Globus pallidus (tissue), 1 donor: ENCODE measurements at regions not wholly inside any gene's neighbourhood (a gene's known extent, or its start where the extent isn't known, plus 50 kb on each side); places are given as distances from the start of the nearest gene placed in this dataset.

Experiments used
- DNase-seq: peaks from one replicate; pipeline ENCODE4 v3.0.0-alpha.2; 2015; ENCODE audit warnings: low spot score

DNA sequence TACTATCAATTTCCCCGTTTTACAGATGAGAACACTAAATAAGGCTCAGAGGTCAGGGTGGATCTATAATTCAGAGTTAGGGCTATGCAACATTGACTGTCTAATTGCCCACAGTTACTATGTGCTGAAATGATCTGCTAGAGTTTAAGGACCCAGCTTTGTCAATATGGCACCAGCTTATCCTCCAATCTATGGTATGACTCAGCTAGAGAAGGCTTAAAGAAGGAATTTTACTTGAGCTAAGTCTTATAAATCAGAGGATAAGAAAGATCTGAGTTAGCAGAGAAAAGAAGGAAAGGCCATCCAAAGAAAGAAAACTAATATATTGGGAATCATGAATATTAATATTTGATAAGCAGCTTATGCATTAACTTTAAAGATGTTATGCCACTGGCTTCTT, 78.1 kb downstream of the ASB9 start:
- DNase-seq, result no peak

DNA sequence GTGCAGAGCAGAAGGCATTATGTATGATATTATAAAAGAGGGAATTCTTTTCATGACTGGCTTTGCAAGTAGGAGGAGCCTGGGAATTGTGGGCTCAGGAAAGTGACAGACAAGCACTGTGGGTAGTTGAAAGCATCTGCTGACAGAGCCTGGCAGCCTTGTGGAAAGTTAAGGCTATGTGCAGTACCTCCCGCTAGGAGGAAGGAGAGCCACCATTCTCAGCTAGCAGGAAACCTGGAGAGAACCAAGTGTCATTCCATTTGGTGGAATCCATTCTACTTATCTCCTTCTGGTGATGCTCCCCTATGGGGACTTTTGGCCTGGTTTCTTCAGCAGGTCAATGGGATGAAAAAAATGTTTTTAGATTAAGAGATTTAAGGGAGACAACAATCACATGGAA, 81.8 kb downstream of the ASB9 start:
- DNase-seq, result no peak

- no peak for DNase-seq
Measured at GRCh38 chrX:15177316-15177715, 92.6 kb downstream of the ASB9 start.

DNA sequence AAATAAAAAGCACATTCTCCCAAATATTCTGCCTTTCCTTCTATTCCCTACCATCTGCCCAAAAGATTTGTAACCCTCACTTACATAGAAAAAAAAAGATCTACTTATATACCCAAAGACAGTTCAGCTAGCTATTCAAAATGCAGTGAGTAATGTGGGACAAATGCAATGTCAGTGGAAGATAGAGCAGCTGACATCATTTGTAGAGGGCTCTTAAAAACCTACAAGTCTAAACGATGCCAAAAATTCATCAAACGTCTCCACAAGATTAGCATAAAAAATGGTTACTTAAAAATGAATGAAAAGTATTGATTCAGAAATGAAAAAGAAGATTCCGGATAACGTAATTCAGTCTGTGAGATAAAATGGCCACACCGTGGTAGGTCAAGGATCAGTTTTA, 96.5 kb downstream of the ASB9 start:
- no peak for DNase-seq

DNA sequence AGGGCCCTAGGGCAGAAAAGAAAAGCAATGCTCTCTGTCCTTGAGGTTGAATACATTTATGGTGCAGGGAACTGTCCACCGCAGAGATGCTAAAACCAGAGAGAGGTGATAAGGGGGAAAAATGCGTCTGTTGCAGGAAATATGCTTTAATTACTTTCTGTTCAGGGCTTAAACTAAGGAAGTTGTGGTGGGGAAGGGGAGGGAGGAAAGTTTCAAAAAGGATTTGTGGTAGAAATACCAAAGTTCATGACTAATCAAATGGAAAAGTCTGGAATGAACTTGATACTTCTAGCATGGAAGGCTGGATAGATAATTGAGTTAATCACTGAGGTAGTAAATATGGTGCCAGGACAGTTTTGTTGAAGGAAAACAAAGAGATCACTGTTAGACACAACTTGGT, 99.0 kb downstream of the ASB9 start:
- DNase-seq, result no peak

- DNase-seq, result no peak
Measured at GRCh38 chrX:15167826-15168225, 102.1 kb downstream of the ASB9 start.

DNA sequence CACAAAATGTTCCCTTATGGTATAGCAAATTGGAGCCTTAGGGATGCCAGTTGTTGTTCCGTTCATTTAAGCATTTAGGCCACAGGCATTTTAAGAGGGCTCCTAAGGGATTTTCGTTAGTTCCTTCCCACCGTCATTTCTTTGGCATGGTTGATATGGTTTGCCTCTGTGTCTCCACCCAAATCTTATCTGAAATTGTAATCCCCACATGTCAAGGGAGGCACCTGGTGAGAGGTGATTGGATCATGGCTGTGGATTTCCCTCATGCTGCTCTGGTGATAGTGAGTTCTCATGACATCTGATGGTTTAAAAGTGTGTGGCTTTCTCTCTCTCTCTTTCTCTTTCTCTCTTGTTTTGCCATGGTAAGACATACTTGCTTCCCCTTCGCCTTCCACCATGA, 104.1 kb downstream of the ASB9 start:
- DNase-seq, result no peak

GRCh38 chrX:15163131-15163530, 106.8 kb downstream of the ASB9 start:
- DNase-seq, result no peak

DNA sequence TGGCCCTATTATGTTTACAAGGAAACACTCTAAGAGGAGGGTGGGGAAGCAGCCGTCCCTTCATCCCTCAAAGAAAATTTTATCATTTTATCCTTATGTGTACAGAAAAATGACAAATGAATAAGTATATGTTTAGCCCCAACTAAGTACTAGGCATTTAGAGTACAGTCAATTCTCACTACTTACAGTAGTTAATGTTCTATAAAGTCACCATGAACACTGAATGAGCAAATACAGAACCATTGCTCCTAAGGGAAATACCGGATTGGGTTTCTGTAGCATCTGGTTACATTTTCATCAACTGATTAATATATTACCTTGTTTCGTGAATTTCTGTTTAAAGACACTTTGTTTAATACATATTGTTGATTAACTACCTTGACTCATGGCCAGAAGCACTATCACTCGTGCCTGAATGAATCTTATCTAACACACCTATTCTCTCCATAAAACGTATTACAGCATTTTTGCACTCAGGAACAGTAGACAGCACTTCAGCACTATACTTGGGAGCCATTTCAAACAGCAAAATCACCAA, 109.3 kb downstream of the ASB9 start:
- DNase-seq, result no peak

DNA sequence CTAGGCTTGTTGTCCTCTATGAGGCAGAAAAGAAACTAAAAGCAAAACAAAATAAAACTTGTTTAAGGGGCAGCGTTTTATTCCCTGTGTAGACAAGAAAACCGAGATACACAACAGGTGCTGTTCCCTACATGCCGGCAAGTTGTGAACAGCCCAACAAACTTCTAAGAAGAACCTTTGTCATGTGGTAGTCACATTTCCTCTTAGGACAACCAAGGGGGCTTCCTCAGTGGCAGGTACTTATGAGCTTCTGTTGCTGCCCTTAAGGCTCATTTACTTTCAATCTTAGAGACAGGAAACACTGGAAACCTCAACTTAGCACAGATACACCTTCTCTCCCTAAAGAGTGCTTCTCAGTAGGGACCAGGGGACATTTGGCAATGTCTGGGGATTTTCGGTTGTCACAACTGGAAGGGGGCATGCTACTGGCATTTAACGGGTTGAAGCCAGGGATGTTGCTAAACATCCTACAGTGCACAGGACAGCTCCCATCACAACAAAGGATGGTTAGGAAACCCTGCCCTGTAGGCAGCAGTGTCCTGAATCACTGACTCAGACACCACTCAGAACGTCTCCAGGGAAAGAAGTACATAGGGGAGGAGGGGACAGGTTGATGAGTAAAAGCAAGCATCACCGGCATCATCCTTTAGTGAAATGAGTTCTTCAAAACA, 111.0 kb downstream of the ASB9 start:
- no peak for DNase-seq

GRCh38 chrX:15158350-15158735, 111.5 kb downstream of the ASB9 start:
- DNase-seq, result no peak

GRCh38 chrX:15157624-15158023, 112.3 kb downstream of the ASB9 start:
- no peak for DNase-seq

DNA sequence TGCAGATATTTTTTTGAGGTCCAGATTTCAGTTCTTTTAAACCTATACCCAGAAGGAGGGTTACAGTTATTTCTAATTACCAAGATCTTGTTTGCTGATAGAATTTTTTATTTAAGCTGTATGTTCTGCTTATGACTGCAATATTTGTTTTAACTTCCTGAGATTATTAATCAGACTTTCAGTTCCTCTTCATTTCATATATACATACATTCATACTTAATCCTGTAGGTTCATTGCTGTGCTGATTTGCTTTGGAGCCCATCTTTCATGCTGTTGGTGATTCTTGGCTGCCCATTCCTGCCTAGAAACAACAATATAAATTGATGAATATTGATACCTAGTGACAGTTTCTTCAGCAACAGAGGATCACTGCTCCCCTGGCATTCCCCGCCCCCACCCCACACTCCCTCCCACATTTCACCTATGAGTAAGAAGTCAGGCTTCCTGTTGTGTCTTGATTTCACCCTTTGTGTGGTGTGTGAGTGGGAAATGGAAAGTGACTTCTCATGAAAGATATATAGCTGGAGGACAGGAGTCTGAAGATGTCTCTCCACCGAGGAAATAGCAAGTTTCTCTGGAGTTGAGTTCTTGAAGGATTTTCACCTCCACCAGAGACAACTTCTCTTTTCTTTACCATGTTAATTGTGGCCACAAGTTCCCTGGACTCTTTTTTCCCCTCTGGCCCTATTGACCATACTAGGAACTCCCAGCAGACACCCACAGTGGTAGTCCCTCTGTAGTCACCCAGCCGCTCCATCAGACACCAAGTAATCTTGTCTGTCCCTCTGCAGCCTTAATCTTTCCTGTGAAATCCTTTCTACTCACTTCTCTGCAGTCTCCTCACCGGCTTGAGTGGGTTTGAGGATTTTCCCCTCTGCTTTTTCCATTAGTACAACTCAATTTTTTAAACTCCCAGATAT, 118.4 kb downstream of the ASB9 start:
- no peak for DNase-seq

- DNase-seq, result no peak
Measured at GRCh38 chrX:15150586-15150985, 119.3 kb downstream of the ASB9 start.

DNA sequence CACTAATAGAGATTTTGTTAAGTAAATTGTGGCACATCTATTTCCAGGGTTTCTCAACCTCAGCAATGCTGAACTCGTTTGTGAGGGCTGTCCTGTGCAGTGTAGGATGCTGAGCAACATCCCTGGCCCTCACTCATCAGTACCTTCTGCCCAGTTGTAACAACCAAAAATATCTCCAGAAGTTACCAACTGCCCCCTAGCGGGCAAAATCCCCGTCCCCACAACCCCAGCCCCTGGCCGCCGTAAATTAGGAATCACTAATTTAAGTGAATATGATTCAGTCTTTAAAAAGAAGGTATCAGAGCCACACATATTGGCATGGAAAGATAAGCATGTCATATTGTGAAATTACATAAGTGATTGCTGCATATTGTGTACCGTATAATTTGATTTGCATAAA, 123.4 kb downstream of the ASB9 start:
- DNase-seq, result no peak

DNA sequence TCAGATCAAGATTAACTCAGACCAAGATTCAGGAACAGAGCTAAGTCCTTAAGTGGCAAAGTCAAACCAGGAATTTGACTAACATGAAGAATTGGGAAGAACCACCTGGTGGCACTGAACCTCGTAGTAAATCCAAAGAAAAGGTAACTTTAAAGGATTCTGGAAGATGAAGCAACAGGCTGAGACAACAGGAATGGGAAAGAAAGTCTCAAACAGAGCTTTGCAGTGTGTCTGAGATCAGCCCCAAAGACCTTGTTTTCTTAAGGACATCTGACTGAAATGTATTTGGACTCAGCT, 126.1 kb downstream of the ASB9 start:
- DNase-seq, result no peak

- DNase-seq, result peak; percentile 7
Measured at GRCh38 chrX:15143050-15143824, 126.6 kb downstream of the ASB9 start.

- no peak for DNase-seq
Measured at GRCh38 chrX:15142084-15142715, 127.7 kb downstream of the ASB9 start.

- no peak for DNase-seq
Measured at GRCh38 chrX:15136795-15137194, 133.1 kb downstream of the ASB9 start.

DNA sequence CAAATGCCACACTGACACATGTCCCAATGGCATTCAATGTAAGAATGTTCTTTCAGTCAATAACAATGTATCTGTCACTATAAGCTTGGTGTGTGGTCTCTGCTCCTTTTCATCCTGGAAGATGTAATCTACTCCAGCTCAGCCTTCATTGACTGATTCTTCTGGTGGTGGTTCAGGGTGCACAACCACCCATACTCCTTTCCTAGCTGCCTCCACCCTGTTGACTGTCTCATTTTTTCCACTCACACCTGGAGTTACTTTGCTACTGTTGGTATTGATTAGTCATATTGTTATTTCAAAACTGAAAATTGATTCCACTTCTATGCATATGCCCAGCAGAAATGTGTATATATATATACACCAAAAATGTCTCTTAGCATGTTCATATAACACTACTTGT, 140.5 kb downstream of the ASB9 start:
- DNase-seq, result no peak

DNA sequence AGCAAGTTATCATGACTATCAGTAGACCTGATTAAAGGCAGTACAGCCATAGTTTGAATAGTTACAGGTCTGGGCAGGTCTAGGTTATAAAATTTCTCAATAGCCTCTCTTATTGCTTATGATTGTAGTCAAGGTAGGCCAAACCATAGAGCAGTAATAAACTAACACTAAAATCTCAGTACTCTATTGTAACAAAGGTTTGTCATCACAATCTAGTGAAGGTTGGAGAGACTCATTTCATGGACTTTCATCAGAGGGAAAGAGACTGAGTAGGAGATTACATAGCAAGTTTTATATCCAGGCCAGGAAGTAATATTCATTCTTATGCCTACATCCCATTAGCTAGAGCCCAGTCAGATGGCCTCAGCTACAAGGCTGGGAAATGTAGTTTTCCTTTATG, 141.0 kb downstream of the ASB9 start:
- no peak for DNase-seq

GRCh38 chrX:15127010-15127409, 142.9 kb downstream of the ASB9 start:
- DNase-seq, result no peak
